Activated CD8-positive, alpha-beta memory T cell treated with anti-CD3 and anti-CD28 coated beads for 4 hours (primary cell): ENCODE measurements at regions not wholly inside any gene's neighbourhood (a gene's known extent, or its start where the extent isn't known, plus 50 kb on each side); places are given as distances from the start of the nearest gene placed in this dataset.
"Not testable (repeated sequence)": the region's sequence is repeated elsewhere in the genome, so short reads cannot be mapped to it uniquely, and the experiment has no call there.

Experiments used
- DNase-seq, 2 donors: peaks; one replicate each; pipeline ENCODE4 v3.0.0-alpha.2; 2020; ENCODE audit warnings: low read depth in 2 of 2

DNA sequence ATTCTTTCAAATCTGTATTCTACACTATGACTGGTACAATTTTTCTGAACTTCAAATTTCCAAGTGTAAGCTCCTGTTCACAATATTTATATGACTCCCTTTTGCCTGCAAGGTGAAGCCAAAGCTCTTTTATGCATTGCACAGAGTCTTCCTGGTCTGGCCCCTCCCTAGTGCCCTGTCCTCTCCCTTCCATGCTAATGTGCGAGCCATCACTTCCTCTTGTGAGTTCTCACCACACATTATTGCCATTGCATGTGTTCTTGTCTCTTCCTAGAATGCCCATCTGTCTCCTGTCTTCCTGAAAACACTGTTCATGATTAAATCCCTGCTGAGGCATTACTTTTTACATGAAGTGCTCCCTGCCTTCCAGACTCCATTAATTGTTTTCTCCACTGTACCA, 169.9 kb downstream of the MC4R start:
- DNase-seq = no peak

GRCh38 chr18:60200558-60200957, 172.0 kb downstream of the MC4R start:
- DNase-seq = no peak

- DNase-seq = no peak
Measured at GRCh38 chr18:60199505-60199904, 173.1 kb downstream of the MC4R start.

DNA sequence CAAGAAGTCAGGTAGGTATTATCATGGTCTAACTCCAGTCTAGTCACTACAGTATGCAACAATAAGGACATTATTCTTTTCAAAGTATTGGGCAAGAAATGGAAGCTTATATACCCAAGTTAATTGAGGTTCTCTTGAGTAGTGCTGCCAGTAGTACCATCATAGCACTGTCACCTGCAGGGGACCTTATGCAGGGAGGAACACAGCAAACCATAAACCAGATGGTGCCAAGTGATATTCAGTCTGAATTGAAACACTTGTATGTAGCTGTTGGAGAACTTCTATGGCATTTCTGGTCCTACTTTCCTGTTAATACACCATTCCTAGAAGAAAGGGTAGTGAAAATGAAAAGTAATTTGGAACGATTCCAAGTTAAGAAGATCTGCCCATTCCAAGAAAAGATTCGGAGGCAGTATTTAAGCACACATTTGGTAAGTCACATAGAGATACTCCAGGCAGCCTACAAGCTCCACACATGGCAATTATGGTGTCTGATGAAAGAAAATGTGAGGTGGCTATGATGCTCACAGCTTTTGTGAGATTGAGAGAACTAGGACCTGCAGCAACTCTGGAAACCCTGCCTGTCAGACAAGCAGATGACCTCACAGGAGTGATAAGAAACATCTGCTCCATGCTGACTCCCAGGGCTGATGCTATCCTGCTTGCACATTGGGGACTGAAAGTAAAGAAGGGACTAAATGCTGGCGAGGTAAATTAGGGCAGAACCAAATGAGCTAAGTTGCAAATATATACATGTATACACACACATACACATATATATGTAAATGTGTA, 174.7 kb downstream of the MC4R start:
- DNase-seq = no peak

- DNase-seq = no peak
Measured at GRCh38 chr18:60196836-60197606, 175.6 kb downstream of the MC4R start.

DNA sequence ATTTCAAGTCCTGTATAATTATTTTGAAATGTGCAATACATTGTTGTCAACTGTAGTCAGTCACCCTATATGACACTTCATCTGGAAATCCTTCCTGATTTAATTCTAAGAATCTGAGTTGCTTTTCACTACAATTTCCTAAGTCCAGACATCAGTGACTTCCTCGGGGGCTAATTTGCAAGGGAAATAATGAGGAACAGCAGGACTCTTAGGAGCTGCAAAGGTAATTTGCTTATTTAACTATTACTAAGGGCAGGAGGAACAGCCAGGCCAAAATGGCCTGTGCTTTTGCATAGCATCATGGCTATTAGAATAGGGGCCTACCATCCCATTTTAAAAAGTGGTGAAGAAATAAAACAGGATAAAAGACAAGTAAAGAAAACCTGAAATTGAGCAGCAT, 178.8 kb downstream of the MC4R start:
- no peak for DNase-seq

DNA sequence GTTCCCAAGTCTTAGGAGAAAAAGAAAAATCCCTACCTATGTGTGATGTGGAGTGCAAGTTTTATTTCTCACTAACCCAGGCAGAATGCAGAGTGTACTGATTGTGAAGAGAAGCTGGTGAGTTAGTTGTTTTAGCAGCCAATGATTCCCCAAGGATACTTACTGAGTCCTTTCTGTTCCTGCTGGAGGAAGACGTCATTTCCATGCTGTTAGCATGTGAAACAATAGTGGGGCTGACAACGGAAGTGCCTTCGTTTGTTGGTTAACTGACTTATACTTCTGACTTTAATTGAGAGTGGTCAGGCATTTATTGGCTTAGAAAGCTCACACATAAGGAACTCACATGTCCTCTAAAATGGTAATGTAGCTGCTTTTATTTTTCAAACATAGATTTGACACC, 180.6 kb downstream of the MC4R start:
- DNase-seq = no peak

GRCh38 chr18:60189856-60190255, 182.7 kb downstream of the MC4R start:
- no peak for DNase-seq

DNA sequence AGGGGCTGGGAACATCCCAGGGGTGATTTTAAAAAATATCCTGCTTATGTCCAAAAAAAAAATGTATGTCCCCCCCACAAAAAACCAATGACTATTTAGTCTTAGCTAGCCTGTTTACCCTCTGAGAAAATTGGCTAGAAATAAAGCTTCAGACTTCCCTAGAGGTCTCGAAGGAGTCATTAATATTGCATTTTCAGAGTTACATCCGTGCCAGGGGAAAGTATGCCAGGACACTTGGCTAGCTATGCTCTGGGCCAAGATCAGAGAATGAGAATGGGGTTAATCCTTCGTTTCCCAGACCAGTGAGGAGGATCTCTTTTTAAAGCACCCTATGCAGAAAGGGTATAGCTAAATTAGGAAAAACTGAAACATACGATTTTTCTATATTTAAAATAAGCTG, 183.6 kb downstream of the MC4R start:
- no peak for DNase-seq

DNA sequence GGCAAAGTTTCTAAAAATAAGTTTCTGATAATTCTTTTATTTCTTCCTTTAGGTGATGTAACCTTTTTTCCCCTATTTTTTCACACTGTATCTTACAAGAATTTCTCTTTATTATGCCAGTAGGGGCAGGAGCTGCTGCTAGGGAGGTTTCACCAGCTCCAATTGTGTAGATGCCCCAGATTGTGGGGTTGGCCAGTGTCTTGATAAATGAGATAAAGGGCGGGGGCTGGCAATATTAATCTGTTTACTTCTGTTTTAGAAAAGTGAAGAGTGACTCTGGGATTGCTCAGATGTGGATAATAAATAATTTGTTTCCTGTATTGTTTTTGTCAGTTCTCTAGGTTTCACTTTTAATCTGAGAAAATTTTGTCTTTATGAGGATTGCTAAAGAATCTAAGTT, 190.4 kb downstream of the MC4R start:
- no peak for DNase-seq

DNA sequence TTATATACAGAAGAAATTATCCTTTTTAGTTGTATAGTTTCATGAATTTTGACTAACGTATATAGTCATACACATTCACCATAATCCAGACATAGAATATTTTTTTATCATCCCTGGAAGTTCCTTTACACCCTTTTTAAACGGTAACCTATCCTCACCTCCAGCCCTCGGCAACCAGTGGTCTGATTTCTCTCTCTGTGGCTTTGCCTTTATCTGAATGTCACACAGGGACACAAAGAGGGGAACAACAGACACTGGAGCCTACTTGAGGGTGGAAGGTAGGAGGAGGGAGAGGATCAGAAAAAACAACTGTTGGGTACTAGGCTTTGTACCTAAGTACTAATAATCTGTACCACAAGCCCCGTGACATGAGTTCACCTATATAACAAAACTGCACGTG, 191.9 kb downstream of the MC4R start:
- DNase-seq = no peak

GRCh38 chr18:60178224-60178623, 194.4 kb downstream of the MC4R start:
- DNase-seq = not testable (repeated sequence)

GRCh38 chr18:60176259-60176658, 196.3 kb downstream of the MC4R start:
- DNase-seq = no peak

DNA sequence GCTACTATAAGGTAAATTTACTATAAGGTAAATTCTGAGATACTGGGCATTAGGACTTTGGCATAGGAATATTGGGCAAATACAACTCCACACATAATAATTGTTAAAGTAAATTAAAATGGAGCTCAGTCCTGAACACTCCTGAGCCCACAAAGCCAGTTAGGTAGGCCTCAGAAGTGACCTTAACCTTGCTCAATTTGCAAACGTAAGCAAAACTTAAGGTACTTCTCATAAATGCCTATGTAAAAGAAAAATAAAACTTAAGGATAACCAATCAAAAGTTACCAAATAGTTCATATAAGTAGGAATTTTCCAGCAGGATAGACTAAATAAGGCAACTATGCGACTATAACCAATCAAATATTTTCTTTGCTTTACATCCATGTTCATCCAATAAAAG, 197.7 kb downstream of the MC4R start:
- no peak for DNase-seq

DNA sequence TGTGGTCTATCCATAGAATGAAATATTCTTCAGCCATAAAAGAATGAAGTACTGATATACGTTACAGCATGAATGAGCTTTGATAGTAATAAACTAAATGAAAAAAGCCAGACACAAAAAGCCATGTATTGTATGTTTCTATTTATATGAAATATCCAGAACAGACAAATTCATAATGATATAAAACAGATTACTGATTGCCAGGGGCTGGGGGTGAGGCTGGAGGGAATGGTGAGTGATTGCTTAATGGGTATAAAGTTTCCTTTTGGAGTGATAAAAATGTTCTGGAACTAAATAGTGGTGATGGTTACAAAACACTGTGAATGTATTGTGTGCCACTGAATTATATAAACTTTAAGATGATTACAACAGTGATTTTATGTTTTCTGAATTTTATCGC, 200.5 kb downstream of the MC4R start:
- DNase-seq = no peak

DNA sequence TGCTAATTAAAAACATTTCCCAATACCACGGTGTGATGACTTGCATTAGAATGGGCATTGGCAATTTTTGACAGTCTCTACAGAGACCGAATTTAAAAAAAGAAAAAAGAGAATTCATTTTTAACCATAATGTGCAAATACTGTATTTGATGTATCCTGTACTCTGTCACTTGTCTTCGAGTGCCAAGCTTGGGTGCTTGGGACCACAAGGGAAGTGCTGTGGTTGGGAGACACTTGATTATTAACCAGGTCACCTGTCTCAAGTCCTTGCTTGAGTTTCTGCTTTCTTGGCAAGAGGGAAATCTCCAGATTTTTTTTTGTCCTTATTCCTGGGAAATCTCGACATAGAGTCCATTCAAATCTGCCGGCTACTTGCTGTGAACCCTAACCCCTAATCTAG, 209.0 kb downstream of the MC4R start:
- no peak for DNase-seq

DNA sequence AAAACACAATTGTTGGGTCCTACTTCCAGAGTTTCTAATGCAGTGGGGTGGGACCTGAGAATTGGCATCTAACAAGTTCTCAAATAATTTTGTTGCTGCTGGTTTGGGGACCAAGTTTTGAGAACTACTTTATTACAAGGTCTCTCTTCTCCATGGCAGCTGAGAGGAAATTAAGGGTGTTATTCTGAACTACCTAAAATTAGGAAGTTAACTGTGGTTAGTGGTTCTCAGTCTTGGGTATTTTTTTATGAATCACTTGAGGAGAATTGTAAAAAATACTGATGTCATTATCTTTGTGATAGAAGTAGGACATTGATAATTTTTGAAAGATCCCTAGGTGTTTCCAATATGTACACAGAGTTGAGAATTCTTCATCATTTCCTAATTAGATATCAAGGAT, 210.2 kb downstream of the MC4R start:
- DNase-seq = no peak

- DNase-seq = no peak
Measured at GRCh38 chr18:60157810-60158209, 214.8 kb downstream of the MC4R start.

GRCh38 chr18:60153376-60153775, 219.2 kb downstream of the MC4R start:
- no peak for DNase-seq

- DNase-seq = no peak
Measured at GRCh38 chr18:60149316-60149715, 223.3 kb downstream of the MC4R start.

- no peak for DNase-seq
Measured at GRCh38 chr18:60147323-60147722, 225.3 kb downstream of the MC4R start.

DNA sequence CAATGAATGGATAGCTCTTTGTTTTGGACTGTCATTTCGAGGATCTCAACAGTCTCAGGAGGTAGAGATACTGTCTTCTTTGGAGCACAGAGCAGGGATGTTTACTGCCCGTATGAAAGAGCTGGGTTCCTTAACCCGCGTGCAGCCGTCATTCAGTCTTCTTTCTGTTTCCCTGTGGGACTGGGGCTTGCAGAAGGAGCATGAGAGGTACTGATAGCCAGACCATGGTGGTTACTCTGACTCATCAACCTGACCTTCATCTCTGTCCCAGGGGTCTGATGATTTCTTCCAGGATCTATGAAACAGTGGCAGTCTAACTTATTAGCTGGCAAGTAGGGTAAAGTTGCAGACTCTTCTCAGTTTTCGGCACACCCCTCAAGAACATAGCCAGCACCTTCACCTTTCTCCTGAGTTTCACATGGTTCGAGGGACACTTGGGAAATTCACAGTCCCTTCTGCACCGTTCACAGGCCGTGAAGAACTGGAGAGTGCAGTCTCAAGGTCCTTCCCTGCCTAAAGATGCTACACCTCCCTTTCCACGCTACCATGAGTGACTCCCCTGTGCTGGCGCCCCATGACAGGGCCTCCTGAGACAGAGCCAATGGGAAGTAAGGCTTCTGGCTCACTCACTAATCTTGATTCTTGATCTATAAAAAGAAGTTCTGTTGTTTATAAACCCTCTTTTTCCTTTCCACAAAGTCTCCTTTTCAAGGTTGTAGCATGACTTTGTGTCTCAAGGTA, 226.2 kb downstream of the MC4R start:
- DNase-seq = no peak

GRCh38 chr18:60145776-60146175, 226.8 kb downstream of the MC4R start:
- no peak for DNase-seq
